ENCODE measurements at regions not wholly inside any gene's neighbourhood (a gene's known extent, or its start where the extent isn't known, plus 50 kb on each side); places are given as distances from the start of the nearest gene placed in this dataset.
"Not testable (repeated sequence)": the region's sequence is repeated elsewhere in the genome, so short reads cannot be mapped to it uniquely, and the experiment has no call there.

GRCh38 chr9:39567396-39567795 is 211.9 kb downstream of the SPATA31A1 start:
- DNase-seq = not testable (repeated sequence)

- not testable (repeated sequence) for DNase-seq
Measured at GRCh38 chr9:39568900-39569299, 213.4 kb downstream of the SPATA31A1 start.

GRCh38 chr9:39573024-39574022 is 217.9 kb downstream of the SPATA31A1 start:
- not testable (repeated sequence) for DNase-seq

- not testable (repeated sequence) for DNase-seq
Measured at GRCh38 chr9:39579000-39579399, 223.5 kb downstream of the SPATA31A1 start.

- not testable (repeated sequence) for DNase-seq
Measured at GRCh38 chr9:39581296-39581695, 225.8 kb downstream of the SPATA31A1 start.

- DNase-seq = not testable (repeated sequence)
Measured at GRCh38 chr9:39582677-39583412, 227.4 kb downstream of the SPATA31A1 start.

GRCh38 chr9:39583413-39583747 is 227.9 kb downstream of the SPATA31A1 start:
- DNase-seq = not testable (repeated sequence)

GRCh38 chr9:39585233-39585632 is 229.8 kb downstream of the SPATA31A1 start:
- DNase-seq = not testable (repeated sequence)

- no peak for DNase-seq
Measured at GRCh38 chr9:39587844-39588499, 232.5 kb downstream of the SPATA31A1 start.

GRCh38 chr9:39588500-39589137 is 233.2 kb downstream of the SPATA31A1 start:
- no peak for DNase-seq

GRCh38 chr9:39604089-39604488 is 248.6 kb downstream of the SPATA31A1 start:
- DNase-seq = not testable (repeated sequence)

GRCh38 chr9:39611449-39612231 is 256.2 kb downstream of the SPATA31A1 start:
- not testable (repeated sequence) for DNase-seq

GRCh38 chr9:39616480-39616879 is 261.0 kb downstream of the SPATA31A1 start:
- not testable (repeated sequence) for DNase-seq

- DNase-seq = not testable (repeated sequence)
Measured at GRCh38 chr9:39624048-39624447, 268.6 kb downstream of the SPATA31A1 start.

- DNase-seq = not testable (repeated sequence)
Measured at GRCh38 chr9:39632071-39632470, 276.6 kb downstream of the SPATA31A1 start.

- not testable (repeated sequence) for DNase-seq
Measured at GRCh38 chr9:39649029-39649428, 293.6 kb downstream of the SPATA31A1 start.

- not testable (repeated sequence) for DNase-seq
Measured at GRCh38 chr9:39656960-39657603, 301.6 kb downstream of the SPATA31A1 start.

GRCh38 chr9:39663020-39663419 is 307.6 kb downstream of the SPATA31A1 start:
- not testable (repeated sequence) for DNase-seq

GRCh38 chr9:39663713-39664112 is 308.2 kb downstream of the SPATA31A1 start:
- not testable (repeated sequence) for DNase-seq

- not testable (repeated sequence) for DNase-seq
Measured at GRCh38 chr9:39665020-39665419, 309.6 kb downstream of the SPATA31A1 start.
